Inferior parietal cortex (tissue), 1 donor: ENCODE measurements at regions not wholly inside any gene's neighbourhood (a gene's known extent, or its start where the extent isn't known, plus 50 kb on each side); places are given as distances from the start of the nearest gene placed in this dataset.

Experiments used
- DNase-seq: peaks from one replicate; pipeline ENCODE4 v3.0.0-alpha.2; 2016; ENCODE audit errors: extremely low spot score

DNA sequence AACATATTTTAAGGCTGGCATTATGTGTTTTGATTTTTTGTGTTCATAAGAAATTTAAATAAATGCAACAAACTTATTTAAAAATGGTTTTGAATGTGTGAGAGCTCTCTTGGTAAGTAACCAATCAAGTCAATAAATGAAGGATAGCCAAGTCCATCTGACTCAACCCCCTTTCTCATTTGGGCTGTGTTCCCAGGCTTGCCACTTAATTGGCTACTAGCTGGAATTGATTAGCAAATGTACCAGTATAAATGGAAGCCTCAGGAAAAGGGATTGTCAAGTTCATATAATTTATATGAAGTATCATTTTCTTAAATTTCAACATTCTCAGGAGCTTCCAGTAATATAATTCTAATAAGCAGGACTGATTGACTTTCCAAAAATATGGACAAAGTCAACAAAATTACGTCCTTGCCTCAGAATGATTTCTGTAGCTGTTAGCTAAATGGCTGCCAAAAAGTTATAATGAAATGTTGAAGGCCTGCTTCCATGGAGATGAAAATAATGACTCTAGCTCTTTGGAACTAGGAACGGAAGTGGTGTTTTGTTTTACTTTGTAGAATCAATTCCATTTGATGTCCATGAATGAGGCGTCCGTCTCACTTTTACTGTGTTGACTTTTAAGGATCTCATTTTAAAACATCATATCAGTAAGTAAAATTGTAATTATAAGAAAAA, 614.9 kb downstream of the CDH26 start:
- peak; percentile 18 for DNase-seq

DNA sequence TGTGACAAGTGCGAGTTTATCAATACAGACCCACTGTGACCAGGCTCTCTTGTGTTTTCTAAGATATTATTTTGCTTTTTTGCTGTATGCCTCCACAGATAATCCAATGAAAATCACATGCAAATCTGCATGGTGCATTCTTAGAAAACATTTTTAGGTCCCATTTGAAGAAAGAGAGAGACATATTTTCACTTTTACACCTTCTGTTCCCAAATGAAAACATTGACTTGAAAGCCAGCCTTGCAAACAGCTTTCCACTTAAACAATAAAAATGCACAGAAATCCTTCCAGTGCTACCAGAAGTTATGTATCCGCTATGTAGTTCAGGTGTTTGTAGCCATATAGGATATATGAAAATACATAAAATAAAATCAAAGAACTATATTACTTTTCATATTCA, 618.0 kb downstream of the CDH26 start:
- peak; percentile 22 for DNase-seq

DNA sequence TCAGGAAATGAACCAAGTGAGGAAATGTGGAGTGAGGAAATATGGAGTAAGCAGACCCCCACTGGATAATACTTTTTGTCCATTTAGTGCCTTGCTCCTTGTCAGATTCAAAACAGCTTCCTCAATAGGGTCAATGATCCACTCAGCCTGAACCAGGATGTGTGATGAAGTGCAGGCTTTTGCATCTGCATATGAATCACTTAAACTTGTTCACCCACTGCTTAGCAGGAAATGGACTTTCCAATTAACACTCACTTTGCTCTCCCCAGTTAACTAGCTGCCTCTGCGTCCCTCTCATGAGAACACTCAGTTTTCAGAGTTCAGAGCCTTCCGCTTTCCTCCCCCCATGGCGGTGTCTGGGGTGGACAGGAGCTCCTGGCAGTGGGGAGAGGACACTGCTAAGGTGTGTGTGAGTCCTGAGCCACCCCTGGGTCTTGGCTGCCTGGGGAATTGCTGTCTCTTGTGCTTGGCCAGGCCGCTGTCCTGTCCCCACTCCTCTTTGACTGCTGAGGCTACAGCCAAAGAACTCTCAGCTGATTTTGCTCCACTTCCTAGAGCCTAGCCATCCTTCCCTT, 621.8 kb downstream of the CDH26 start:
- no peak for DNase-seq

DNA sequence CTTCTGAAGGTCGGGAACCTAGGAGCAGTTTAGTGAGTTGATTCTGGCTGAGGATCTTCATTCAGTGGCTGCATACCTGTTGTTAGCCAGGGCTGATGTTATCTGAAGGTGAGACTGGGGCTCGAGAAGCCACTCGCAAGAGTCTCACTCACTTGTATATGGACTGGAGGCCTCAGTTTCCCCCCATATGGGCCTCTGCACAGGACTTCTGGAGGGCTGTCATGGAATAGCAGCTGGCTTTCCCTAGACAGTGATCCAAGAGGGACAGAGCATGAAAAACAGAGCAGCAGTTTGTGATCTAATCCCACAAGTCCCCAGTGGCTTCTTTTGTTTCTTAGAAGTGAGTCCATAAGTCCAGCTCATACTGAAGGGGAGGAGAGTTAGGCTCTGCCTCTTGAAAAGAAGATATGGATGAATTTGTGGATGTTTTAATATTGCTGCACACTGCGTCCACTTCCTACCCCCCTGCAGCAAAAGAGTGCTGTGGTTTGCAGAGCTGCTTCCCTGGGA, 623.4 kb downstream of the CDH26 start:
- no peak for DNase-seq

DNA sequence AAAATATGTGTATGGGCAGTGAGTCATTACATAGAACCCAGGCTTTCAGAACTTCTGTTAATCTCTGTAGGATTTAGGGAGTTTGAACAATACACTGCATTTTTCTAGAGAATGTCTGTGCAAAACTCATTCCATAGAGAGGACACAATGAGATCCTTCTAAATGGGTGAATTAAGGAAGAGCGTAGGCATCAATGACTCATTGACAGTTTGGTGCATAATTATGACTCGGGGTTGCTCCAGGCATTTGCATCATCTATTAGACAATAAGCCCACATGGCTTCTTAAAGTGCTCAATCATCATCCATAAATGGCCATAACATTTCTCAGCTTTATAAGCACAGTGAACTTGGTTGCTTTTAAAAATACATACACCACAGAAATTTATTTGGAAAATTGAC, 625.5 kb downstream of the CDH26 start:
- DNase-seq: peak; percentile 38

DNA sequence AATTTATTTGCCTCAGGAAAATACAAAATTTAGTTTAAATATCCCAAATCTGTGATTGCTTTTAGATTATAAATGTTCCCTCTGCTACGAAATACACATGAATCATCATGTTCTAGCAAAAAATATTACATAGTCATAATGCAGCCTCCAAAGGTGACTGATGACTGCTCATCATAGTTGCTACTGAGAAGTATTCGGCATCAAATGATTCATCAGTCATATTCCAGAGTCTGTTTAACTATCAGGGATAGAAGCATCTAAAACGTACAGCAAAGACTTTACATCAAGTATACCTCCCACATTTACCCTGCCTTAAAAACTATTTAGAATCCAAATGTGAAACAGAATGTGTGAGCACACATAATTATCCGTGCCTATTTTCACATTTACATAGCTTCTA, 626.0 kb downstream of the CDH26 start:
- DNase-seq: no peak

DNA sequence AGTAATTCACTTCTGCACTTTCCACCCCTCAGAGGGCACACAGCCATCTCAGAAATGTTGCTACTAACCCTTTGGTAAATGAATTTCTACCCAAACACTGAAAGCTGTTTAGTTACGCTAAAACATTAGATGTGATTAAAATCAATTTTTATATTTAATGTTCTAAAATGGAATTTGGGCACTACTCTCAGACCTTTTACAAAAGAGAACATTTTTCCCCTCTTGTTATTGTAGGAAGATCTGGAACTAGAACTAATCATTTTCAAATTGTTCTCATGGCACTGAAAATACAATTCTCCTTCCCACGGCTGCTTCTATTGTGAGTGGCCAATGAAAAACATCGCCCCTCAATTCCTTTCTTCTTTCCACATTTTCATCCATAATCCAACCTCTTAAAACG, 627.4 kb downstream of the CDH26 start:
- no peak for DNase-seq

DNA sequence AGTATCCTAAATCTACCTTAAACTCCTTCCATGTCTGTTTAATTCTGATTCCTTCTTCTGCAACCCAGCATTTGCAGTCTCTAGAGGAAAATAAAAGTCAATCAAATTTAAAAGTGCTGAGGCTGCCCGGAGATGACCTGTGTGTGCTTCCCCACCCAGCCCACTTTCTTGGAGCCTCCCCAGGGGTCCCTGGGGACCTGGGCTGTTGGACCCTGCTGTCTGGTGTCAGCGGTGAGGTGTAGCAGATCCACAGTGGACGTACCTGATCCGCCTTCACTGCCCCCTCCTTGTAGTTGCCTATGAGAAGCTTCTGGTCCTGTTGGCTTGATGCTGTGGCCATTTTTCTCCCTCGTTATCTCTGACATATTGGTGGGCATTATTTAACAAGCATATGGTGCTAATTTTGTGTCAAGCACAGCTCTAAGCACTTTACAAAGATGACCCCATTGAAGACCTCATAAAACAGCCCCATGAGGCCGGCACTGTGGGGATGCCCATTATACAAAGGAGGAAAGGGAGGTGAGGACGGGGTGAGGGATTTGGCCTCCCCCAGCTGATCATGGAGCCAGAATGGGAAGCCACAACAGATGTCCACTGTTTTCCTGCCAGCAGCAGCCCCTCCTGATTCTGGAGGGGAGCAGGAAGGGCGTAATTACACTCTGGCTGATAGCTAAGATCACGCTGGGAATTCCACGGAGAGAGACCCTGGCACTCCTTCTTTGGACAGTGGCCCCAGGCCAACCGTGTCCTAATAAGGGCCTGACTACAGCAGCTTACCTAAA, 628.2 kb downstream of the CDH26 start:
- DNase-seq: no peak

DNA sequence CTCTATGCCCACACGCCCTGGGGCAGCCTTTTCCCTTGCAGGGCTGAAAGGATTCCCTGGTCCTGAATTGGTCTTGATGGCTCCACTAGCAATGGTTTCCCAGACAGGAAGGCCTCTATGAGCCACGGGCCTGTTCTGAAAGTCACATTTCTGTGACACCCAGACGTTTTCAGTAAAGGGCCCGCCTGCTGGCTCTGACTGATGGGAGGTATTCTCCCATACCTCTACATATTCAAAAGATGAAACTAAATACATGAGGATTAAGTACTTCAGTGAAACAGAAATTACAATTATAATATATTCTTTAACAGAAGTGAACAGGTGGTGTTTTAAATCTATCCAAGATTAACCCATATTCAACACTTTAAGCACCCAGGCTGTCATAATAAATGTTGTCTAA, 629.8 kb downstream of the CDH26 start:
- DNase-seq: no peak

DNA sequence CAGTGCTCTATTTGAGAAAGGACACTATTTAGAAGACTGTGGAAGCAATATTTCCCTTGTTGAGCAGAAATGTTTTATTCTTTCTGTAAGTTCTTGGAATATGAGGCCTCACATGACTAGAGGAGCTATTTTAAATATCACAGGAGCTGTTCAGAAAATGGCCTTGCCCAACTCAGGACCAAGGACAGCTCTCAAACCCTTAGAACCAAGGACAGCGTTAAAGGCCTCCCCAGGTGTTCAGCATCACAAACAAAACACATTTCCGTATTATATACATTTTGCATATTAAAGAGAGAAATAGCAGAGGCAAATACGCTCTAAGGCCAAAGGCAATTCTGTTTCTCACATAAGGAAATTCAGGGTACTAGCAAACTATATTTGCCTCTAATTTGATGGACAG, 631.4 kb downstream of the CDH26 start:
- DNase-seq: no peak

DNA sequence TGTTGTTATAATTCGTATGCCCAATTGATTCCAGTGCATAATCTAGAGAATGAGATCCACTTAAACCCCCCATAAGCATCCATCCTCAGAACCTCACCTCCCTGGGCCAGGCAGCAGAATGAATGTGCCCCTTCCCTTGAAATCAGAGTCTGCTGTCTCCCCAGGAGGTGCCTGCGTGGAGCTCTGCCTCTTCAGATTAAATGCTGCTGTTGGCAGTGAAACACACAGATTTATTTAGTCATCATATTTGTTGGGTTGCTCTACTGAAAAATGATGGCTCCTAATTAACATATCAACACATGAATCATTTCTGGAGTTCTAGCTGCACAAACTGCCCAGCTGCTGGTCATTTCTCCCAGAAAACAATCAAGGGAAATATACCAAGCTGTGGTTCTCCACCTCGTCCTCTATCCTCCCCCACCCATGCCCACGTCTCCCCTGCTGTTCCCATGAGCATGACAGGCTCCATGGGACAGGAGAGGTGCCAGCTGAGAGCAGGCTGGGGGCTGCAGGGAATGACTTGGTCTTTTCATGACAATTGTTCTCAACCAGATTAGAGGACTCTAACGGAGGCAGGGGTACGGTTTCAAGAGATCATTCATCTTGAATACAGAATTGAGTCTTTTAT, 633.1 kb downstream of the CDH26 start:
- DNase-seq: no peak

DNA sequence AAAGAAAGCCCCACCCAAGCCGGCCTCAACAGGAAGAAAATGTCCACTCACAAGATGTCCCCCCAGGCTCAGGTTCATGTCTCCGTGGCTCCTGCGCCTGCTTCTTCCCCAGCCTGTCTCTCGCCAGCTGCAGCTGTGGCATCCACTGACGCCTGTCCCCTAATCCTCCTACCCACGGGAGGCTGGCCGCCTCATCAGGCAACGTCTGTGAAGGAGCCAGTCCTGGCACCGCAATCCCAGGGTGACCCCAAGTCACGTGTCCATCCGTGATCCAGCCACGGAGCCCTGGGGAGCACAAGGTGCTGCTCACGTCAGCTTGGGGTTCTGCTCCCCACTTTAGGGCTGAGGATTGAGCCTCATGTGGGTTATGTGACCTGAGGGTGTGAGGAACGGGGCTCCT, 640.3 kb downstream of the CDH26 start:
- no peak for DNase-seq

DNA sequence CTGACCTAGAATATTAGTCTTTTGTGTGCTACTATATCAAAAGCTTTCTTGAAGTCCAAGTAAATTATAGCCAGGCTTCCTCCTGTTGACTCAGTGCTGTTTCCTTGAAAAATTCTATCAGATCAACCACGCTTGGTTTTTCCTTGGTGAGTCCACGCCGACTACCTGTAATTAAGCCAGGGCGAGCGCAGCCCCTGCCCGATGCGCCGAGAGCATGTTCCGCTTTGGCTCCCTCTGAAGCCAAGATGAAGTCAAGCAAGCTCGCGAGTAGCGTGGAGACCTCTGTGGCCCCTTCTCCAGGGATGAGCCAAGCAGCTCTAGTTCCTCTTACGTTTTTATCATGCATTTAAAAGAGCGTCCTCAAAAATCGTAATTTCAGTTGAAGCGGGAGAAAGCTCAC, 641.2 kb downstream of the CDH26 start:
- no peak for DNase-seq

DNA sequence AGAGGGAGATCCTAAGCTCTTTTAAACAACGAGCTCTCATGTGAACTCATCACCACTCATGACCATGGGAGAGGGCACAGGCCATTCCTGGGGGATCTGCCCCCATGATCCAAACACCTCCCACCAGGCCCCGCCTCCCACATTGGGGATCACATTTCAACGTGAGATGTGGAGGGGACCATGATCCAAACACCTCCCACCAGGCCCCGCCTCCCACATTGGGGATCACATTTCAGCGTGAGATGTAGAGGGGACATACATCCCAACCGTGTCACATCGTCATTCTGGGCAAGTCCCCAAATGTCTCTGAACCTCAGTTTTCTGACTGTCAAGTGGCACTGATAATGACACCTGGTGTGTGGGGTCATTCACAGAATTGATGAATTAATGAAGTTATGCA, 641.8 kb downstream of the CDH26 start:
- no peak for DNase-seq

DNA sequence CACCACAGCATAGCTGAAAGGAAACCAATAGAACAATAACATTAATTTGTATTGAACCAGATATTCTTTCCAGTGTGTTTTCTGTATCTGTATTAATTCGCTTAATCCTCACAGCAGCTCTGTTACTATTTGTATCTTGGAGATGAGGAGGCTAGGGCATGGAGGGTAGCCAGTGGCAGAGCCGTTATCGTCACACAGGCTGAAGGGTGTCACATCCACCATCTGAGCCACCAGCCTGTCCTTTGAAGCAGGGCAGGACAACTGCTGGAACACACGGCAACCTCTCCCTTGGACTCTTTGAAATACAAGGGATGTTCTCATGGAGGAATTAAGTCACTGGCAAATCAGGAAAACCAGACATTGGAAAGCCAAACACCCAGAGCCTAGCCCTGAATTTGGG, 628.0 kb upstream of the CDH4 start:
- no peak for DNase-seq

DNA sequence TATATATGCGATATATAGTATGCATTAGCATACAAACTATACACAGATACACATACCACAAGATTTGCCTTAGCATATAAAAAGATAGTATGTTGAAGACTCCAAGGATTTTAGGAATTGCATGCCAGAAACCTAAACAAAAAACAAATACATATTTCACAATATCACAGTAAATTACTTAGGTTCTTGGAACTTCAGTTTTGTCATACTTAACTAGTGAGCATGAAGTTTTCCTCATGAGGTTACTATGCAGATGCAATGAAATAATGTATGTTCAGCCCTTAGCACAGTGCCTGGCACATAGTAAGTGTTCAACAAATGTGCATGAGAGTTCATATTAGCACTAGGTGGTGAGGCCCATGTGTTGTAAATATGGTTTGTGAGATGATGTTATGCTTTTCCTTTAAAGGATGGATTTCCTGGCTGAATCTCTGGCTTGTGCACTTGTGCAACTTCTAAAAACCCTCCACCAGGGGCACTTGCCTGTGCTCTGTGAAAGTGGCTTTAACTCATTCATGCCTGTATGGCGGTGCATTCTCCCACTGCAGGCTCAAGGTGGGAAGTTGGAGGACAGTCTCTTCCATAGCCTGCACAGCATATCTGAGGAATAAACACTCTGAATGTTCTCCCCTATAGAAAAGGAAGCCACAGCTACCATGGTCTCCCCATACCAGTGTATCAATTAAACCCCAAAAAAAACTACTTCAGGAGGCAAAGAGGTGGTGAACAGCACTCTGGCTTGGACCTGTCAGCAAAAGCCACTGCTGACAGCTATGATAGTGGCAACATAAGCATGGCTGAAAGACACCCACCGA, 624.1 kb upstream of the CDH4 start:
- no peak for DNase-seq

DNA sequence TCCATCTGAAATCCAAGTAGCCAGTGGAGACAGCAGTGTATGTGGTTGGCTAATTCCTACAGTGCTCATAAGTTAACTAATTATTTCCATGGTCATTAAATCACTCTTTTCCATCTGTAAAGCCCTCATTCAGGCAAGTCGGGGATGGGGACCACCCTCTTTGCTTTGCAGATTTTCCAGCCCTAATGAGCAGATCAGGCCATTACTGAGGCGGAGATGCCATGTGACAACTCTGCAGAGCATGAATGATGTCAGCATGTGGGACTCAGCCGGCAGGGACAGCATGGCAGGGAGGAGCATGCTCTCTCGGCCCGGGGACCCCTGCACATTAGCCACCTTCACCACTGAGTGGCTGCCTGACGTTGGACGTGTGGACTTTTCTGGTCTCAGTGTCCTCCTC, 623.3 kb upstream of the CDH4 start:
- no peak for DNase-seq

DNA sequence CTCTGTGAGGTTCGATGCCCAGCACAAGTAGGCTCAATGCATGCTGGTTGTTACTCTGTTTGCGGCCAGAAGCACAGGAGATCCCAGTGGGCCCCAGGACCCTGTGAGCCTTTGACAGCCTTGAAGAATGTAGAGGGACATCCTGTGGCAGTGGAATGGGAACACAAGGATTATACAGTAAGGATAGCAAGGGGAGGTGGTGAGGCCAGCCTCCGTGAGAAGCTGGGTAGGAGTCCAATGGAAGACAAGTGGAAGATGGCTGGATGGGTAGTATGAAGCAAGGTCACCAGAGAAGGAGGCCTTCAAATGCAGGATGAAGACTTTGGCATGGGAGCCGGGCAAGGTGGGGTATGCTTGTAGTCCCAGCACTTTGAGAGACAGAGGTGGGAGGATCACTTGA, 622.9 kb upstream of the CDH4 start:
- no peak for DNase-seq

DNA sequence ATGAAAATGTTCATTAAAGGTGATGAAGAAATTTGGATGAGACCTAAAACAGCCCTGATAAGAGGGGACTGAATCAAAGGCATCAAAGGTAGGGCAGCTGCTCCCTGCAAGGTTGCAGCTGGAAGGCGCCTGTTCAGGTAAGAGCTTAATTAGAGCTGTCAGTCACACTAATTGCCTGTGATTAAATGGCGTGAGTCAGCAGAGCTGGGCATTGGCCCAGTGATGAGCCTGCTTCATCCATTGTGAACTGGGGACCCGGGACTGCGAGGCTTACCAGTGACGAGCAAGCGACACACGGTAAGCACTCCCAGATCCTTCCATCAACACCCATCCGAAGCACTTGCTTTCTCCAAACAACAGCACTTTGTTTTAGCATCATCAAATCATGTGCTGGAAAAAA, 621.5 kb upstream of the CDH4 start:
- no peak for DNase-seq

DNA sequence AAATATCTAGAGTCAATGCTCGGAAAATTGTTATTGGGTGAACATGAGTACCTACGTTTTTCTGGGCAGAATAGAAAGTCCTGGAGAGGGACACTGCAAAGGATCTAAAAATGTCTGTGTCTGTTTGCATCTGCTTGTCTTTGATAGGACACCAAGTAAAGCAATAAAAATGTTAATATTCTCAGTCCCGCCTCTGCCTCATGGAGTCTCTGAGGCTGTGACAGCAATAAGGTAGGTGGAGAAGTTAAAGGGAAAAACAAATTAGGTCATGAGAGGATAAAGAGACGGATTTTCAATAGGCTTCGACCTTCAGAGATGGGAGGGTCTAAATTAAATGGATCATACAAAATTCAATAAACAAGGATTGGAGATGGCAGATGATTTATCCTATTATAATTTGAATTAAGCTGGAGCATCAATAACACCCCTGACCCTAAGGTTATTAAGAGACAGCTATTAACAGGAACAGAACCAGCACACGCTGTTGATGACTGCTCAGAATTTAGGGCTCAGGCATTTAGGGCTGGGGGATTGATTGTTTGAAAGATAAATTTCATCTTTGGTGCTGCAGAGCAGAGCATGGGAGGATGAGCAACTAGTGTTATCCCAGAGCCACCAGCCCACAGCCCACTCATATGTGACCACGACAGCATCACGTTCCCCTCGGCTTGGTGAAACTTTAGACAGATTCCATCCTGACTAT, 620.3 kb upstream of the CDH4 start:
- no peak for DNase-seq
